GM12874 (cell line): ENCODE measurements at regions not wholly inside any gene's neighbourhood (a gene's known extent, or its start where the extent isn't known, plus 50 kb on each side); places are given as distances from the start of the nearest gene placed in this dataset.

Experiments used
- CTCF ChIP-seq: IDR thresholded peaks from 2 replicates; pipeline ENCODE4 v1.5.1; 2011; ENCODE audit warnings: low read depth, mild to moderate bottlenecking, control low read depth, low read length, moderate library complexity; ENCODE audit not compliant: insufficient read depth

- TF ChIP-seq CTCF, result peak; percentile 54
Observed at GRCh38 chr12:90102957-90103652, 394.5 kb upstream of the ATP2B1 start.

- no peak for TF ChIP-seq CTCF
Observed at GRCh38 chr12:90100579-90100978, 391.9 kb upstream of the ATP2B1 start.

GRCh38 chr12:90099288-90099687, 390.6 kb upstream of the ATP2B1 start:
- no peak for TF ChIP-seq CTCF

- no peak for TF ChIP-seq CTCF
Observed at GRCh38 chr12:90098132-90098779, 389.6 kb upstream of the ATP2B1 start.

GRCh38 chr12:90091809-90092208, 383.2 kb upstream of the ATP2B1 start:
- no peak for TF ChIP-seq CTCF

GRCh38 chr12:90090929-90091651, 382.5 kb upstream of the ATP2B1 start:
- no peak for TF ChIP-seq CTCF

- TF ChIP-seq CTCF, result no peak
Observed at GRCh38 chr12:90086281-90086680, 377.6 kb upstream of the ATP2B1 start.
